Parathyroid adenoma (tissue), 2 donors: ENCODE measurements at regions not wholly inside any gene's neighbourhood (a gene's known extent, or its start where the extent isn't known, plus 50 kb on each side); places are given as distances from the start of the nearest gene placed in this dataset.

Source experiments
- H2AFZ ChIP-seq: fragments of 300-600 bp; sonication (generic); one replicate; pipeline ENCODE4 v1.7.0; 2017; ENCODE audit warnings: antibody characterized with exemption, mild to moderate bottlenecking
- H3K27ac ChIP-seq: fragments of 300-600 bp; sonication (generic); one replicate; pipeline ENCODE4 v1.7.0; 2017
- H3K27me3 ChIP-seq: fragments of 300-600 bp; sonication (generic); one replicate; pipeline ENCODE4 v1.7.0; 2017; ENCODE audit warnings: low read length; ENCODE audit not compliant: control insufficient read depth, insufficient read depth
- H3K36me3 ChIP-seq: fragments of 300-600 bp; sonication (generic); one replicate; pipeline ENCODE4 v1.7.0; 2017; ENCODE audit warnings: low read length; ENCODE audit not compliant: control insufficient read depth, insufficient read depth
- H3K4me1 ChIP-seq: fragments of 300-600 bp; sonication (generic); one replicate; pipeline ENCODE4 v1.7.0; 2017; ENCODE audit warnings: control low read depth
- H3K4me2 ChIP-seq: fragments of 300-600 bp; sonication (generic); one replicate; pipeline ENCODE4 v1.7.0; 2017; ENCODE audit warnings: low read length
- H3K4me3 ChIP-seq: fragments of 300-600 bp; sonication (generic); one replicate; pipeline ENCODE4 v1.7.0; 2017; ENCODE audit warnings: low read depth, low read length
- H3K79me2 ChIP-seq: fragments of 300-600 bp; sonication (generic); one replicate; pipeline ENCODE4 v1.7.0; 2017; ENCODE audit warnings: control low read depth
- H3K9ac ChIP-seq: fragments of 300-600 bp; sonication (generic); one replicate; pipeline ENCODE4 v1.7.0; 2017; ENCODE audit warnings: mild to moderate bottlenecking
- H3K9me3 ChIP-seq: fragments of 300-600 bp; sonication (generic); one replicate; pipeline ENCODE4 v1.7.0; 2017; ENCODE audit warnings: low read length; ENCODE audit not compliant: control insufficient read depth
- CTCF ChIP-seq: fragments of 300-600 bp; sonication (generic); IDR thresholded peaks from one replicate; pipeline ENCODE4 v1.7.0; 2017; ENCODE audit warnings: antibody characterized with exemption, mild to moderate bottlenecking
- donor health status: primary hyperparathyroidism.

- no peak overlapping the region for H3K4me2 ChIP-seq
- no peak overlapping the region for H3K9ac ChIP-seq
- no peaks in the 10 kb centered on the region for H3K36me3 ChIP-seq
- H3K4me1 ChIP-seq = no peaks in the 10 kb centered on the region
- H3K27me3 ChIP-seq = no peaks in the 10 kb centered on the region
- H3K4me3 ChIP-seq = no peak overlapping the region
- H3K9me3 ChIP-seq = no peaks in the 10 kb centered on the region
- no peaks in the 10 kb centered on the region for H3K79me2 ChIP-seq
- H2AFZ ChIP-seq = no peak overlapping the region
- no peak for TF ChIP-seq CTCF
- no peak overlapping the region for H3K27ac ChIP-seq
These were observed 458.9 kb upstream of the C9orf72 start for GRCh38 chr9:28032268-28032590.

GRCh38 chr9:28034242-28034641 lies 461.0 kb upstream of the C9orf72 start:
- H3K9me3 ChIP-seq = no peaks in the 10 kb centered on the region
- H3K4me3 ChIP-seq = no peak overlapping the region
- H3K9ac ChIP-seq = no peak overlapping the region
- H3K79me2 ChIP-seq = no peaks in the 10 kb centered on the region
- H3K27me3 ChIP-seq = no peaks in the 10 kb centered on the region
- no peak overlapping the region for H3K27ac ChIP-seq
- no peaks in the 10 kb centered on the region for H3K4me1 ChIP-seq
- no peak for TF ChIP-seq CTCF
- no peaks in the 10 kb centered on the region for H3K36me3 ChIP-seq
- H3K4me2 ChIP-seq = no peak overlapping the region
- no peak overlapping the region for H2AFZ ChIP-seq

GRCh38 chr9:28037968-28038367 lies 464.7 kb upstream of the C9orf72 start:
- no peaks in the 10 kb centered on the region for H3K36me3 ChIP-seq
- H3K9ac ChIP-seq = no peak overlapping the region
- H2AFZ ChIP-seq = no peak overlapping the region
- H3K27ac ChIP-seq = no peak overlapping the region
- H3K4me1 ChIP-seq = no peaks in the 10 kb centered on the region
- no peaks in the 10 kb centered on the region for H3K9me3 ChIP-seq
- H3K4me3 ChIP-seq = no peak overlapping the region
- H3K4me2 ChIP-seq = no peak overlapping the region
- no peaks in the 10 kb centered on the region for H3K27me3 ChIP-seq
- no peaks in the 10 kb centered on the region for H3K79me2 ChIP-seq
- TF ChIP-seq CTCF = no peak

GRCh38 chr9:28045051-28045450 lies 471.8 kb upstream of the C9orf72 start:
- no peaks in the 10 kb centered on the region for H3K27me3 ChIP-seq
- H3K79me2 ChIP-seq = no peaks in the 10 kb centered on the region
- H3K27ac ChIP-seq = no peak overlapping the region
- no peak overlapping the region for H3K9ac ChIP-seq
- no peak overlapping the region for H2AFZ ChIP-seq
- no peak overlapping the region for H3K4me3 ChIP-seq
- no peaks in the 10 kb centered on the region for H3K4me1 ChIP-seq
- no peaks in the 10 kb centered on the region for H3K36me3 ChIP-seq
- H3K4me2 ChIP-seq = no peak overlapping the region
- no peak for TF ChIP-seq CTCF
- H3K9me3 ChIP-seq = no peaks in the 10 kb centered on the region

GRCh38 chr9:28050046-28050445 lies 476.8 kb upstream of the C9orf72 start:
- Histone ChIP-seq H3K4me1 (no peaks in the 10 kb centered on the region), H3K9ac (no peak overlapping the region), H3K4me2 (no peak overlapping the region), H2AFZ (no peak overlapping the region), H3K36me3 (no peaks in the 10 kb centered on the region), H3K9me3 (no peaks in the 10 kb centered on the region), H3K79me2 (no peaks in the 10 kb centered on the region), H3K4me3 (no peak overlapping the region), H3K27ac (no peak overlapping the region), H3K27me3 (no peaks in the 10 kb centered on the region)
- no peak for TF ChIP-seq CTCF
